Ovary (tissue), 7 donors: ENCODE measurements at regions not wholly inside any gene's neighbourhood (a gene's known extent, or its start where the extent isn't known, plus 50 kb on each side); places are given as distances from the start of the nearest gene placed in this dataset.
A peak's percentile ranks its signal among the peaks of the same experiment; 100 is the strongest.

Experiments used
- DNase-seq, 5 donors: peaks; one replicate each; pipeline ENCODE4 v3.0.0-alpha.2; 2019 to 2020
- H3K27ac ChIP-seq, 2 donors: fragments of 200-600 bp; one replicate each; pipeline versions ENCODE4 v1.5.1 to v1.8.0; 2019 to 2022
- H3K27me3 ChIP-seq: fragments of 200-600 bp; one replicate; pipeline ENCODE4 v1.8.0; 2022
- H3K36me3 ChIP-seq: fragments of 200-600 bp; sonication (generic); one replicate; pipeline ENCODE4 v1.5.1; 2019
- H3K4me1 ChIP-seq: one replicate; pipeline ENCODE4 v1.8.1; 2013; ENCODE audit warnings: mild to moderate bottlenecking, moderate library complexity; ENCODE audit not compliant: insufficient read depth
- H3K4me3 ChIP-seq: fragments of 200-600 bp; sonication (generic); one replicate; pipeline ENCODE4 v1.5.1; 2017
- H3K9me3 ChIP-seq, 2 donors: fragments of 200-600 bp in 1 of 2; sonication (generic) in 1 of 2; one replicate each; pipeline versions ENCODE4 v1.5.1 to v1.8.1; 2013 to 2019; ENCODE audit warnings: mild to moderate bottlenecking in 1 of 2, moderate library complexity in 1 of 2
- CTCF ChIP-seq, 3 donors: fragments of 450-650 bp in 2 of 3; fragments of 200-600 bp in 1 of 3; IDR thresholded peaks; one replicate each; pipeline versions ENCODE4 v1.5.1 to v1.8.0; 2016 to 2022; ENCODE audit warnings: antibody characterized with exemption in 3 of 3, mild to moderate bottlenecking in 1 of 3
- EP300 ChIP-seq: sonication (generic); formaldehyde crosslinking; IDR thresholded peaks from one replicate; pipeline ENCODE4 v1.6.1; 2017; ENCODE audit warnings: antibody characterized with exemption
- POLR2A ChIP-seq: fragments of 450-650 bp; IDR thresholded peaks from one replicate; pipeline ENCODE4 v1.6.1; 2017; ENCODE audit warnings: antibody characterized with exemption, mild to moderate bottlenecking, moderate library complexity
- WGBS, 3 donors: extraction: QIAGEN DNeasy Blood & Tissue Kit in 1 of 3; methylation state at CpG; one replicate each; pipeline versions ENCODE4 v1.1.5 to v1.1.7; 2013 to 2017; 5-methylcytosine and 5-hydroxymethylcytosine counted together
- intact Hi-C, 4 donors: fragments of 100-400 bp; cut with DNase I; formaldehyde crosslinking; loops; one replicate each; pipeline versions ENCODE4 v1.11.0 to v1.15.1; 2022 to 2023
- donor health status: DM: no; HTN: no; CAD: no; lungs with moderate emphysema.
- donor health status: DM: no; HTN: no; CAD: no.
- donor health status: Bipolar disorder and iron deficiency.
- donor health status: DM: no; HTN: no; CAD: no.
- donor health status: DM: yes; HTN: yes; CAD: no.

GRCh38 chr4:121253961-121254360, 89.8 kb upstream of the TNIP3 start:
- TF ChIP-seq EP300 (no peak), POLR2A (no peak), CTCF (IDR thresholded peaks at IDR 0.05) (no peak)
- Histone ChIP-seq H3K27me3 (no peaks in the 10 kb centered on the region), H3K27ac (no peak overlapping the region), H3K4me1 (no peaks in the 10 kb centered on the region), H3K9me3 (no peaks in the 10 kb centered on the region), H3K4me3 (no peak overlapping the region), H3K36me3 (no peaks in the 10 kb centered on the region)
- DNase-seq = no peak
- intact Hi-C loops = loop anchor here in 1 of 4 donors (5.0 kb wide), 1 partner anchor 1097 kb away; no protein-coding TSS in a partner anchor
- 80 to 90% (median 83%) methylated on average over 2 of the region's 2 CpGs for WGBS, 3 donors

DNA sequence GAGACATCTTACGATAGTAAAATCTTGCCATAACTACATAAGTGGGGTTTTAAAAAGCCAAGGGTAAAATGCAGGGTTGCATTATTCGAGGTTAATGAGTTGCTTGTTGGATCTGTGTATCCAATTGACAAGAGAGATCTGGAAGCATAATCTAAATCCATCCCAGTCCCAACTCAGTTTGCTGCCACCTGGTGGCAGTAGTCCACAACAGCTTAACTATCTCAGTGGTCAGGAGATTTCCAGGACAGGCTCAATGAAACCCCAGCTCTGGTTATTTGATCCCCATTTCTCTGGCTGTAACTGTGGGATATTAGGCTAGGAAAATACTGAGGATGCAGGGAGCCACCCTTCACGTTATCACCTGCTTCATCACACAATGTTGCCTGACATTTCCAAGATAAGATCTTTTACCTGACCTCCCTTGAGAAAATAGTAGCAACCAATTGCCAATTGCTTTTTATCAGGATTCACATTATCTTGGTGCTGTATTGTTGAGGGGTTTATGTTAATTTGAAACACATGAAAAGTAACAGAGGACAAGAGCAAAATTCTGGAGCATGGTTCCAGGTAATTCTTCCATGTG, 88.2 kb upstream of the TNIP3 start:
- Histone ChIP-seq H3K4me1 (no peaks in the 10 kb centered on the region), H3K4me3 (no peak overlapping the region), H3K27ac (no peak overlapping the region), H3K27me3 (no peaks in the 10 kb centered on the region), H3K9me3 (no peaks in the 10 kb centered on the region), H3K36me3 (no peaks in the 10 kb centered on the region)
- TF ChIP-seq EP300 = no peak
- no peak for TF ChIP-seq POLR2A
- TF ChIP-seq CTCF (IDR thresholded peaks at IDR 0.05) = peak; percentile 26 to 52 (median 31)
- peak; percentile 24 to 64 (median 58) for DNase-seq
- intact Hi-C loops = loop anchor here in 1 of 4 donors (5.0 kb wide), 1 partner anchor 1095 kb away; no protein-coding TSS in a partner anchor
- 10 to 20% (median 13%) methylated on average over 3 of the region's 3 CpGs for WGBS, 3 donors

- no peaks in the 10 kb centered on the region for H3K4me1 ChIP-seq
- intact Hi-C loops = no loop called here
- no peaks in the 10 kb centered on the region for H3K9me3 ChIP-seq
- no peaks in the 10 kb centered on the region for H3K27me3 ChIP-seq
- no peaks in the 10 kb centered on the region for H3K36me3 ChIP-seq
- H3K27ac ChIP-seq = no peak overlapping the region
- no peak overlapping the region for H3K4me3 ChIP-seq
- TF ChIP-seq CTCF (IDR thresholded peaks at IDR 0.05) = no peak
- WGBS, 3 donors = 91 to 96% (median 91%) methylated on average over 2 of the region's 2 CpGs
- DNase-seq = no peak
Measured at GRCh38 chr4:121248747-121249146, 84.6 kb upstream of the TNIP3 start.

GRCh38 chr4:121246698-121247097, 82.6 kb upstream of the TNIP3 start:
- 33 to 43% (median 36%) methylated on average over 2 of the region's 2 CpGs for WGBS, 3 donors
- Histone ChIP-seq H3K9me3 (no peaks in the 10 kb centered on the region), H3K36me3 (no peaks in the 10 kb centered on the region), H3K4me1 (no peaks in the 10 kb centered on the region), H3K27ac (no peak overlapping the region), H3K27me3 (no peaks in the 10 kb centered on the region), H3K4me3 (no peak overlapping the region)
- intact Hi-C loops = no loop called here
- no peak for DNase-seq
- no peak for TF ChIP-seq POLR2A
- no peak for TF ChIP-seq EP300
- TF ChIP-seq CTCF (IDR thresholded peaks at IDR 0.05) = no peak
